ENCODE measurements at regions not wholly inside any gene's neighbourhood (a gene's known extent, or its start where the extent isn't known, plus 50 kb on each side); places are given as distances from the start of the nearest gene placed in this dataset.
"Not testable (repeated sequence)": the region's sequence is repeated elsewhere in the genome, so short reads cannot be mapped to it uniquely, and the experiment has no call there.

DNA sequence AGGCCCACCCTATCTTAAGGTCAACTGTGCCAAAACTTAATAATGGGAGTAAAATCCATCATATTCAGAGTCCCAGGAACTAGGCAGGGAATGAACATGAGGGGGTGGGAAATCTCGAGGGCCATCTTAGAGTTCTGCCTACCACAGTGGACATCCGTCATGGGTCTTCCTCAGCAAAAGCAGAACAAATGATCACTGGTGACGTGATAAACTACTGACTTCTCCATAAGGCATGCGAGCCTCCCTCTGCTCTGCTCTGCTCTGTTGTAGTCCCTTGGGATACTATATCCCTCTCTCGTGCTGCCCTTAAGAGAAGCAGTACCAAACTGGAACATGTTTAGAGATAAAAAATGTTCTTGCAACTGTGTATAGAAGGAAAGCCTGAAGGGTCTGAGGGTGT lies 603.8 kb downstream of the TTLL7 start:
- DNase-seq (ENCODE audit: low read depth in 2 of 2), result not testable (repeated sequence)

DNA sequence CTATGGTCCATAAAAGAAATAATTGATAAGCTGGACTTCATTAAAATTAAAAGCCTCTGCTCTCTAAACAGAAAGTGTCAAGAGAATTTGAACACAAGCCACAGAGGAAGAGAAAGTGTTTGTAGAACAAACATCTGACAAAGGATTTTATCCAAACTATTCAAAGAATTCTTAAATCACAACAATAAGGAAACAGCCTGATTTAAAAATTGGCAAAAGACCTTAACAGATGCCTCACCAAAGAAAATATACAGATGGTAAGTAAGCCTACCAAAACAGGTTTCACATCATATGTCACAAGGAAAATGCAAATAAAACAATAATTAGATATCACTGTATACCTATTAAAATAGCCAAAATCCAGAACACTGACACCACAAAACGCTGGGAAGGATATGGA lies 612.0 kb downstream of the TTLL7 start:
- not testable (repeated sequence) for DNase-seq (ENCODE audit: low read depth in 2 of 2)

DNA sequence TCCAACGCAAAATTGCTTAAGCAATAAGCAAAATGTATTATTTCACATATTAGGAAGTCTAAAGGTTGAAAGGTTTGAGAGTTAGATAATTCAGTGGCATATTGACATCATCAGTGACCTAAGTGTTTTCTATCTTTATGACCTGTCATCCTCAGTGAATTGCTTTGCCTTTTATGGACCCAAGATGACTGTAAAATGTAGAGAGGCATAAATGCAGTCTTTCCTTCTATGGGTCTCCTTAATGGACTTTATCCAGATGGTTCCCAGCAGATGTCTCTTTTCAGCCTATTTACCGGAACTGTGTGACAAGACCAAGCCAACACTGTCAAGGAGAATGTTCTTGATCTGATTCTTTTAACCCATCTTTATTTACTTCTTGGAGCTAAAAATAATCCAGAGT lies 615.8 kb downstream of the TTLL7 start:
- not testable (repeated sequence) for DNase-seq (ENCODE audit: low read depth in 2 of 2)

DNA sequence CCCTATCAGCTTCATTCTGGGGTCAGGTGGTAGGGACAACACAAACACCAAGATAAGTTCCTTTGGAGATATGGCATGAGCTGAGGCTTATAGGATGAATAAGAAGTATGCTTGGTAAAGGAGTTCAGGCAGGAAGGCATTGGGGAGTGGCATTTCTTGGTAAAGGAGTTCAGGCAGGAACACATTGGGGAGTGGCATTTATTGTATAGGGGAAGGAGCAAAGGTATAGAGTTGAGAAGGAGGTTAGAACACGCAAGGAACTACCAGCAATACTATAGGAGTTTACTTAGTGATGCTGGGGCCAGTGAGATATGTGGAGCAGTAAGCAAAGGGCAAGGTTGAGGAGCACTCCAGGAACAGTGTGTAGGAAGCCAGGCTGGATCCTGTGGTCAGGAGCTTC lies 625.9 kb downstream of the TTLL7 start:
- not testable (repeated sequence) for DNase-seq (ENCODE audit: low read depth in 2 of 2)

DNA sequence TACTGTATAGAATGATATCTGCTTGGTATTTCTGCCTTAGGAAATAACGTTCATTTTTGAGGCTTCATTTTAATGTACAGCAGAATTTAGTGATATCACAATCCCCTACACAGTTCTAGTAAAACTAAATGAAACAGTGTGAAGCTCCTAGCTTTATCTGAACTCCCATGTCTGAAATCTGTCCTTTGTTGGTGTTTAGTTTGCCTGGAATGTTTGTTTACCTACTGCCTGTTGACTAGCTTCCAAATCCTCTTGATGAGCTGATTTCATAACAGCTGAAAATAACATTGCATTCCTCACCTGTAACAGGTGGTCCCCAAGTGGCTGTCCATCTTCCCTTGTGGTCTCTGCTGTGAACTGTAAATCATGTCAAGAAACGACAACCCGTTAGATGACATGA lies 629.1 kb downstream of the TTLL7 start:
- not testable (repeated sequence) for DNase-seq (ENCODE audit: low read depth in 2 of 2)

DNA sequence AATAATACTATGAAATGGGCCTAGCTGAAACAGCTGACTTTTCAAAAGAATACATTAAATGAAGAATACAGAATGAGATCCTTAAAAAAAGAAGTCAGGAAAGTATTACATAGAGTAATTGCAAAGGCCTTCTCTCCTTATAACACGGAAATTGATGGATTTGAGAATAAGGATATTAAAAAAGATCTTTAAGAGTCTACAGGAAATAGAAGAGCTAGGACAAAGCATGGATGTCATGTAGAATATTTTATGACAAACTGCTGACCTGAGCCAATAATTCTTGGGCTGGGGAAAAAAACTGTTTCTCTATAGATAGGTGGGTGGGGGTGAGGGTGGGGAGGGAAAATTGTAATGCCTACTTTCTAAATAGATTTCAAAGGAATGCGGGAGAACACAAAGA lies 633.6 kb downstream of the TTLL7 start:
- not testable (repeated sequence) for DNase-seq (ENCODE audit: low read depth in 2 of 2)

DNA sequence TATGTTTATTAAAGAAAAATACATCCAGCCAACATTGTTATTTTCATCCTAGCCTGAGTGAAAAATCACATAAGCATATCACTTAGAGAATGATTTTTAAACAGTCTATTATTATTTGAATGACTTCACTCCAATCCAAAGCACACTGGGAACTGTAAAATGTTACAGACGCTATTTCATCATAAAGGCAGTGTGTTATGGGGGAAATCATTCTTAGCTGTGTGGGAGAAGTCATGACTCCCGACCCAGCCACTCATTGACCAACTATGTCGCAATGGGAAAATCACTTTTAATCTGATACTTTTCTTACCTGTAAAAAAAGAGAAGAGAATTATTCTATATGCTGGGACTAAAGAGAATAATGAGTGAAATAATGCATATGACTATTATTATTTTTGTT lies 653.6 kb downstream of the TTLL7 start:
- DNase-seq (ENCODE audit: low read depth in 2 of 2), result not testable (repeated sequence)

DNA sequence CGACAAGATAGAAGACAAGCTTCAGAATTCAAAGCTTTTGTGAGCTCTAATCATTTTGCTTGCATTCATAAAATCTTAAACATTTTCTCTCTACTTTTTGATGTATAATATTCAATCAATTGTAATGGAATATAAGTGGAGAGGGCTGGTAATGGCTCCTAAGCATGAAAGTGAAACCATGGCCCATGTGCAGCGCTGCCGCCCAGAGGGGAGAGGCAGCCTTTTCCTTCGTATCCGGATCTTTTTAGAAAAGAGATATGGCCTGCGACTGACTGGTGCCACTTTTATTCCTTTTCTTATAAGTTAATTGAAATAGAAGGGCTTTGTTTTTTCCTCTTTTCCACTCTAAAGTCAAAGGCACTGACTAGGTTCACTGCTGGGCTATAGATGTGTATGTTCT lies 655.2 kb downstream of the TTLL7 start:
- not testable (repeated sequence) for DNase-seq (ENCODE audit: low read depth in 2 of 2)

DNA sequence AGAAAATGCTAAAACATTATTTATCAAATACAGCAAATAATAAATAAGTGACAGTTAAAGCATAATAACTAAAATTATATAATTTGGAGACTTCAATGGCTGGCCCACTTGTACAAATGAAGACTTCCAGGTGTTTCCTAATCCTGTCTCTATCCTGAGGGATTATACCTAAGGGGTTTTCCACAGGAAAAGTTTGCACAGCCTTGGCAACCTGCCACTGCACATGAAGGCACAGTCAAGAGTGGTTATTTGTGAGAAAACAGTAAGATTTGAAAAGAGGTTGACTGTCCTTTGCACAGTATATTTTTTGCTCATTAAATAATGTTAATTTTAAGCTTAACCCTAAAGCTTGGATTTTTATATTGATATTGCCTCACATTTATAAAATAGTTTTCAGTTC lies 655.9 kb downstream of the TTLL7 start:
- not testable (repeated sequence) for DNase-seq (ENCODE audit: low read depth in 2 of 2)

DNA sequence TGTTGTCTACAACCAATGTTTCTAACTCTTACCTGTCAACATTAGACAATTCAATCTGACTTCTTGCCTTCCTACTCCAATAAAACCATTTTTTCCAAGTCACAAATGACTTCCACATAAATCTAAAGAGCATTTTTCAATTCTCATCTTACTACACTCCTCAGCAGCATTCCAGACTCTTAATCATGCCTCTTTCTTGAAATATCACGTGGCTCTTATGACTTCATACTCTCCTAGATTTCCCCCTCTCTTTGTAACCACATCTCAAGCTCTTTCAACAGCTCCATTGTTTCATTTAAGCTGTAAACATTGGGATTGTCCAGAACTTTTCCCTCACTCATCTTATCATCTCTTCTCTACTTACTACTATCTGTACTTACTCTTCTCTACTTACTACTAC lies 666.6 kb downstream of the TTLL7 start:
- DNase-seq (ENCODE audit: low read depth in 2 of 2), result not testable (repeated sequence)

DNA sequence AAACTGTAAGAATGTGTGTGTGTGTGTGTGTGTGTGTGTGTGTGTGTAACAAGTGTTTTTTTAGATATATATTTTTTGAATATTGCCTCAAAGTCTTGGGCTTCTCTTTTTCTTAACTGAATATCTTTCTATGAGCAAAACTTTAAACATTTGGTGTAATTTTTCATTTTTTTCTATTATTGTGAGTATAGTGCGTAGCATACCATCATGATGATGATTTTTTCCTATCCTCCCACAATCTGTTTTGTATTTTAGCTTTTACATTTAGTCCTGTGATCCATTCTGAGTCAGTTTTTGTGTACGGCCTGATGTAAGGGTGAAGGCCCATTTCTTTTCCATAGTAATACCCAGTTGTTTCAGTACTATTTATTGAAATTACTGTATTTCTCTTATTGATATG lies 680.6 kb downstream of the TTLL7 start:
- no peak for DNase-seq (ENCODE audit: low read depth in 2 of 2)

DNA sequence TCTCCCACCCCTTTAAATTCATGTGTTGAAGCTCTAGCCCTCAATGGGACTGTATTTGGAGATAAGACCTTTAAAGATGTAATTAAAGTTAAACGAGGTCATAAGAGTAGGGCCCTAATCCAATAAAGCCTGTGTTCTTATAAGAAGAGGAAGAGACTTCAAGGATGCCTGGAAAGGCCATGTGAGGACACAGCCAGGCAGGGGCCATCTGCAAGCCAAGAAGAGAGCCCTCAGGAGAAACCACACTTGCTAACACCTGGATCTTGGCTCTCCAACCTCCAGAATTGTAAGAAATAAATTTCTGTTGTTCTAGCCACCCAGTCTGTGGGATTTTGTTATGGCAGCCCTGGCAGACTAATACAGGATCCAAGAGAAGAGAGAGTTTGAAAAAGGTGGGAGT lies 683.5 kb downstream of the TTLL7 start:
- DNase-seq (ENCODE audit: low read depth in 2 of 2), result not testable (repeated sequence)

DNA sequence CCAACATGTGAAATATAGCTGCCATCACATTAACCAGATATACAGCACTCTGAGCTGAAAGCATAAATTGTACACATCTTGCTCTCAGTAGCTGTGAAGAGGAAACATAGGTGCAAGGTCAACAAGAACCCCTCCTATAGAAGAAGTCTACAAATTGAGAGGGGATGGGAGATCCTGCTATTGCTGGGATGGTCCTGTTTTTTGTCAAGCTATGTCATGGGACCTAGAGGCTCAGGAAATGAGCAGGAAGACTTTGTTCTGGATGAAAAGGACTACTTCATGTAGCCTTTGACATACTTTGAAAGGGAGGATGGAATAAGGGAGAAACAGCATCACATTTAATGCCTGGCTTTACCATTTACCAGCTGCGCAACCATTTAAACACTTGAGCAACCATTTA lies 688.8 kb downstream of the TTLL7 start:
- not testable (repeated sequence) for DNase-seq (ENCODE audit: low read depth in 2 of 2)

DNA sequence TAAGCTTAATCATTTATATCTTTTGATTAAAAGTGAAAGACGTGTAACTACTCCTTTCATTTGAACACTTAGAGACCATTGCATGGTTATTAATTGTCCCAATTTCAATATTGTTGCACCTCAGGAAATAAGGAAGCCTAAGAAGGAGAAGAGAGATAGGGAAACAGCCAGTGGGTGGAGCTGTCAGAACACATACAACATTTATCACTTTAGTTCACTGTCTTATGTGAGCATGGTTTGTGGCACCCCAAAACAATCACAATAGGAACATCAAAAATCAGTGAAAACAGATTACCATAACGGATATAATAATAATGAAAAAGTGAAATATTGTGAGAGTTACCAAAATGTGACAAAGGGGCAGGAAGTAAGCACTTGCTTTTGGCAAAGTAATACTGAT lies 689.9 kb downstream of the TTLL7 start:
- DNase-seq (ENCODE audit: low read depth in 2 of 2), result not testable (repeated sequence)

DNA sequence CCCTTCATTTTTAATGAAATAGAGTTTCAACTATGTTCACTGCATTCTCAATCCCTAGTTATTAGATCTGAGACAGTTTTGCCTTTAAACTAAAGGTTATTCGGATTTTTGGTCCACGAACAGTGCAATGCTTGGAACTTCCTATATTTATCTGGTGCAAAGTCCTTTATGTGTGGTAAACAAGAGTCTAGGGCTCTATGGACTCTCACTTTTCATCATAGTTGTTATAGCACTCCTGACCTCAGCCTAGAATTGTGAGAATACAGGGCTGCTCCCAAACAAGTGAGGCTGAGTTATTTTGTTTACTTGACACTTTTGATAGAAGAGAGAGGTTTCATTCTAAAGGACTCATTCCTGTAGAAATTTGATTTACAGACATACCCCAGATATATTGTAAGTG lies 692.1 kb downstream of the TTLL7 start:
- DNase-seq (ENCODE audit: low read depth in 2 of 2), result not testable (repeated sequence)

DNA sequence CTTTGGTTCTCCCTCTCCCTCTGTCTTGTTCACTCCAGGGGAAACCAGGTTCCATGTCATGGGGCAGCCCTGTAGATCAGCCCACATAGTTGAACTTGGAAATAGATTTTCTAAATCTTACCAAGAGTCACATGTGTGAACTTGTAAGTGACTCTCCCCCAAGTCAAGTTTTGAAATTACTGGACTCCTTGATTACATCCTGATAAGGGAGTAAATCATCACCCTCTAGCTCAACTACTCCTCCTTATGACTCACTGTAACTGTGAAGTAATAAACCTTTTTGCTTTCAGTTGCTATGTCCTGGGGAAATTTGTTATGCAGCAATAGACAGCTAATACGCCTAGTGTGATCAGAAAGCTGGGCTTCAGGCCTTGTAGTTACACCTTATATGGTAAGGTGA lies 703.3 kb downstream of the TTLL7 start:
- not testable (repeated sequence) for DNase-seq (ENCODE audit: low read depth in 2 of 2)

DNA sequence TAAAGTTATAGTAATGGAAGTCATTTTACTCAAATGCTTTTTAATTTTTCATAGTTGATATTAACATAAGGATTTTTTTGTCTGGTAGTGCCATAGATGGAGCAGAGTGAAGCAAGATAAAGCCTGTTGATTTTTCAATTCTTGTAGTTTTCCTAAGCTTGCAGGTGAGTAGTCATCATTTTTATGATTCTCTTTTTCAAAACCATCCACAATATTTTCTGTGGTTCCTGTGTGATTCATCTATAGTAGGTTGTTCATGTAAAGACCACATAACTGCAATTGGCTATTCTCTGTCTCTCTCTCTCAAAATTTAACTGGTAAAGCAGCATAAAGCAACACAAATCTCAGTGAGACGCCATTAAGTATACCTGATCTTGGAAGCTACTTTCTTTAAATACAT lies 711.5 kb downstream of the TTLL7 start:
- not testable (repeated sequence) for DNase-seq (ENCODE audit: low read depth in 2 of 2)

DNA sequence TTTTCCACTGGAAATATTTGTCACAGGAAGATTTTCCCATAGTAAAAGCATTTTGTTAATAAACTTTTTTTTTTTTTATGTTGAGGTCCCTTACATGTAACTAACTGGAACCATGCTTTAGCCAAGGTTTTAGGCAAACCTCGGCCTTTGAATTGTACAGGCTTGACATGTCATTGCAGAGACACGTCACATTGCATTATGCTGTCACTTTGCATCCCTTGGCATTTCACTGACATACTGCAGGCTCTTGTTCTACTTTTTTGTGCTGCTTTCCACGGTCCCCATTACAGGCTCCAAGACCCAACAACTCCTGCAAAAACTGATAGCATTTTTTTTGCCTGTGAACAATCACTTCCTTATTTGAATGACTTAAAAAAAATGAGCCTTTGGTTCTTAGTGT lies 724.3 kb downstream of the TTLL7 start:
- not testable (repeated sequence) for DNase-seq (ENCODE audit: low read depth in 2 of 2)

DNA sequence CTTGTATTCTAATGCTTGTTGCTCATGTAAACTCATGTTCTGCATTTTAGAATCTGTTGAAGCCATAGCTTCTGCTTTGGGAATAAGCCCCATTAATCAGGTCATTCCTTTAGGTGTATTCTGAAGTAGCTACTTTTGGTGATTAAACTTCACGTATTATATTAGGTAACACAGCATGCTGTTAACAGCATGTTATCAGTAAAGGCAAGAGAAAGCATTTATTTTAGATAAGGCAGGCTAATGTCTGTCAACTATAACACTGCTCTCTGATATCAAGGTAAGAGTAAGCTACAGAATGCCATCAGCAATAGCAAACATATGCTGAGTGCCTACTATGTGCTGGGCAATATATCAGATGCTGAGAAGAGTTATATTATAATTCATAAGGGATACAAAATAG lies 726.4 kb downstream of the TTLL7 start:
- DNase-seq (ENCODE audit: low read depth in 2 of 2), result not testable (repeated sequence)

DNA sequence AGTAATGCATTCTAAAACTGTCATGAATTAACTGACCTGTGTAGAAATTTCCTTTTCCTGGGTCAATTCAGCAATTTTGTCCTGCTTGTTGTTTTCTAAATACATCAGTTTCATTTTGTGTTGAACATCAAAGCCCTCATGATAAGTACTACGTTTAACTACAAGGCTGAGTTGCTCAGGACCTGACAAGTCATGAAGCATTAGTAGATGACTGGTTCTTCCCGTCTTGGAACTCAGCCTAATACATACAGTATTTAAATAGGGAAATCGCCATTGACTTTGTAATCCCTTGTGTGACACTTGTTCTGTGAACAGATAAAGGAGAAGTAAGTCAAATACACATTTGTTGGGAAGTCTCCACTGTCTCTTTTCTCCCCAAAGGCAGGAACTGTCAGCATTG lies 727.1 kb downstream of the TTLL7 start:
- DNase-seq (ENCODE audit: low read depth in 2 of 2), result not testable (repeated sequence)

DNA sequence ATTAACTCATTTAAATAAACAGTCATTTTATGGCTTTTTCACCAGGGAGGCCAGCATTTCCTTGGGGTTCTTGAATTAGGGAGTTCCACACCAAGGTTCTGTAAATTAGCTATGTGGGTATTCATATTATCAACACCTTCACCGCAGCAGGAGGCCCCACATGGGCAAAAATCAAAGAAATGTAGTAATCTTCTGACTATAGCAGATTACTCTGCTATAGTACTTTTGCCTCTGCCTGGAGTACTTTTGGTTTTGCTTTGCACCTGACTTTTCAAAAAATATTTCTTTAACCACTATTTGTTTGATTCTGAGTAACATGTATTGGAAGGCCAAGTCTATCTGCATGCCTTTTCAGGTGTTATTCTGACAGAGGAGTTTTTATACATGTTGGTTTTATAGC lies 728.1 kb downstream of the TTLL7 start:
- DNase-seq (ENCODE audit: low read depth in 2 of 2), result not testable (repeated sequence)

DNA sequence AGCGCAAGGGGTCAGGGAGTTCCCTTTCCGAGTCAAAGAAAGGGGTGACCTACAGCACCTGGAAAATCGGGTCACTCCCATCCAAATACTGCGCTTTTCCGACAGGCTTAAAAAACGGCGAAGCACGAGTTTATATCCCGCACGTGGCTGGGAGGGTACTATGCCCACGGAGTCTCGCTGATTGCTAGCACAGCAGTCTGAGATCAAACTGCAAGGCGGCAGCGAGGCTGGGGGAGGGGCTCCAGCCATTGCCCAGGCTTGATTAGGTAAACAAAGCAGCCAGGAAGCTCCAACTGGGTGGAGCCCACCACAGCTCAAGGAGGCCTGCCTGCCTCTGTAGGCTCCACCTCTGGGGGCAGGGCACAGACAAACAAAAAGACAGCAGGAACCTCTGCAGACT lies 735.1 kb downstream of the TTLL7 start:
- DNase-seq (ENCODE audit: low read depth in 2 of 2), result not testable (repeated sequence)

DNA sequence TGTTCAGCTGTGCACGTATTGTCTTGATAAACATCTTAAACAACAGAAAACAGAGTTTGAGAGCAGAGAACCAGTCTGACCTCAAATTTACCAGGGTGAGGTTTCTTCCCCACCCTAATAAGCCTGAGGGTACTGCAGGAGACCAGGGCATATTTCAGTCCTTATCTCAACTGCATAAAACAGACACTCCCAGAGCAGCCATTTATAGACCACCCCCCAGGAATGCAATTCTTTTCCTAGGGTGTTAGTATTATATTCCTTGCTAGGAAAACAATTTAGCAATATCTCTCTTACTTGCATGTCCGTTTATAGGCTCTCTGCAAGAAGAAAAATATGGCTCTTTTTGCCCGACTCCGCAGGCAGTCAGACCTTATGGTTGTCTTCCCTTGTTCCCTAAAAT lies 747.2 kb downstream of the TTLL7 start:
- DNase-seq (ENCODE audit: low read depth in 2 of 2), result not testable (repeated sequence)

DNA sequence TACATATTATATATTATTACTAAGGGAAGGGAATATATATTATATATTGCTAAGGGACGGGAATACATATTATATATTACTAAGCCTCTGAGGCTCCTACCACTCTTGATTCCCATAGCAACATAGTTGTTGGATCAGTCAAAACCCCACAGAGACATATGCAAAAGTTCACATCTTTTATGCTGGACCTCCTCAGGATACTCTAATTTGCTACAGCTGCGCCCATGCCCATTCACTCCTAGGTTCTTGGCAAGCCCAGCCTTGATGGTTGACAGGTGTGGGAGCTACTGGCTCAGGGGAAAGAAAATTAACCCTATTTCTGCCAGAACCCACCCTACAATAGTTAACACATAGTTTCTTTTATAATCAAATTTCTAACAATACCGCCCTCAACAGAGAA lies 752.2 kb downstream of the TTLL7 start:
- DNase-seq (ENCODE audit: low read depth in 2 of 2), result not testable (repeated sequence)

DNA sequence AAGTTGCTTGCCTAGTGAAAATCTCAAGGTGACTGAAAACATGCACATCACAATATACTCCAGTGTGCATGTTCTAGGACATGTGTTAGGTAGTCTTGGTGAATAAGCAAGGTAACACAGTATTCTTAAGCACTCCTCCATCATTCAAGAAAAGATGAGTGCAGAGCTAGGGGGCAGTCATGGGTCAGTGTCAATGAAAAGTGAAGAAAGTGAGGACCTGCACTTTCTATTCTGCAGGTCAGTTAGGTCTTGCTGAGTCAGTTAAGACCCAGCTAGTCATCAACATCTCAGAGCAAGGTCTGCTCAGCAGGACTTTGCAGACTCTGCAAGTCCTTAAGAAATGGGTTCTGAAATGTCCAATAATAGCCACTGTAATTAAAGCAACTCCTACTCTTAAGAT lies 754.1 kb downstream of the TTLL7 start:
- not testable (repeated sequence) for DNase-seq (ENCODE audit: low read depth in 2 of 2)

Measured in stimulated activated CD8-positive, alpha-beta memory T cell treated with anti-CD3 and anti-CD28 coated beads, Interleukin-15, amount 100 ng/mL, for 4 hours (primary cell).